Endodermal cell (in vitro differentiated cells): ENCODE measurements at regions not wholly inside any gene's neighbourhood (a gene's known extent, or its start where the extent isn't known, plus 50 kb on each side); places are given as distances from the start of the nearest gene placed in this dataset.
A peak's percentile ranks its signal among the peaks of the same experiment; 100 is the strongest.

ENCODE experiments used
- DNase-seq: peaks from one replicate; pipeline ENCODE4 v3.0.0-alpha.2; 2017
- H3K27ac ChIP-seq: 2 replicates; pipeline ENCODE4 v1.5.1; 2013; ENCODE audit warnings: mild to moderate bottlenecking, low read depth, low read length, moderate library complexity
- H3K27me3 ChIP-seq: 2 replicates; pipeline ENCODE4 v1.6.1; 2013; ENCODE audit warnings: mild to moderate bottlenecking, low read length, moderate library complexity; ENCODE audit not compliant: insufficient read depth, control insufficient read depth, poor library complexity, severe bottlenecking
- H3K36me3 ChIP-seq: 2 replicates; pipeline ENCODE4 v1.7.0; 2013; ENCODE audit warnings: mild to moderate bottlenecking, low read length, moderate library complexity; ENCODE audit not compliant: control insufficient read depth, insufficient read depth
- H3K4me1 ChIP-seq: one replicate; pipeline ENCODE4 v1.7.0; 2013; ENCODE audit warnings: low read length; ENCODE audit not compliant: control insufficient read depth, insufficient read depth
- H3K4me3 ChIP-seq: 2 replicates; pipeline ENCODE4 v1.5.1; 2013; ENCODE audit warnings: mild to moderate bottlenecking, low read length, moderate library complexity
- H3K9ac ChIP-seq: 2 replicates; pipeline ENCODE4 v1.6.1; 2013; ENCODE audit warnings: mild to moderate bottlenecking, low read length, moderate library complexity; ENCODE audit not compliant: poor library complexity, severe bottlenecking; ENCODE audit errors: extremely low read depth
- H3K9me3 ChIP-seq: 2 replicates; pipeline ENCODE4 v1.6.1; 2013; ENCODE audit warnings: mild to moderate bottlenecking, low read length, moderate library complexity; ENCODE audit not compliant: control insufficient read depth
- H3K27ac Mint-ChIP-seq: 2 replicates; pipeline ENCODE4 v1.8.0; 2020; ENCODE audit warnings: mixed read lengths
- H3K27me3 Mint-ChIP-seq: 2 replicates; pipeline ENCODE4 v1.8.0; 2021; ENCODE audit warnings: mild to moderate bottlenecking, mixed read lengths; ENCODE audit not compliant: insufficient read depth
- H3K36me3 Mint-ChIP-seq: 2 replicates; pipeline ENCODE4 v1.8.0; 2020; ENCODE audit warnings: low read depth, mixed read lengths
- H3K4me1 Mint-ChIP-seq: 2 replicates; pipeline ENCODE4 v1.8.0; 2020; ENCODE audit warnings: mixed read lengths
- H3K4me3 Mint-ChIP-seq: 2 replicates; pipeline ENCODE4 v1.8.0; 2020; ENCODE audit warnings: mild to moderate bottlenecking, moderate library complexity, mixed read lengths
- H3K9me3 Mint-ChIP-seq: 2 replicates; pipeline ENCODE4 v1.8.0; 2020; ENCODE audit warnings: mild to moderate bottlenecking, mixed read lengths
- WGBS, 2 experiments: methylation state at CpG; one replicate each; pipeline versions ENCODE4 v1.1.5 to v1.1.7; 2013; ENCODE audit warnings: missing lambda C conversion rate in 2 of 2, mixed read lengths in 1 of 2; ENCODE audit not compliant: insufficient coverage in 1 of 2, insufficient read length in 1 of 2; 5-methylcytosine and 5-hydroxymethylcytosine counted together
- TF ChIP-seq, protein P1 (sequence below): fragments of 200-600 bp; sonication (generic); conservative IDR thresholded peaks from 2 replicates; pipeline ENCODE4 v1.5.0; 2021; ENCODE audit warnings: antibody characterized with exemption, mild to moderate bottlenecking

DNA sequence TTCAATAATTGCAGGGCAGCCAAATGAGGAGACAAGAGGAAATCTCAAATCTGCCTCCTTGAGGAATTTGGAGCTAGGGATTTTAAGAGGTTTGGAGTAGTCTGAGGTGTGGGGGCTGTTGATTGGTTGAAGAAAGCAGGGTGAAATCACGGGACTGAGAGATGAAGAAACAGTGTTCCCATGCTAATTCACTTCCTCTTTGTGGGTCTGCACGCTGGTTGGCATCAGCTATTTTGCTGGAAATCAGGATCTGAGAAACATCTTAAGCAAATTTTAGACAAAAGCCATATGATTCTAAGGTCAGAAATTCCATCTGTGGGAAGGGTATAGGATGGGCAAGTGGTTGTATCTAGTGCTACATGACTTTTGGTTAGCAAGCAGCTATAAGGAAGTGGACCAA is 107.1 kb upstream of the PAXBP1 start:
- Mint-ChIP-seq H3K4me1 (no peaks in the 10 kb centered on the region), H3K9me3 (peaks cover 2% of the 10 kb centered on the region), H3K4me3 (no peak overlapping the region), H3K27ac (no peak overlapping the region), H3K36me3 (no peaks in the 10 kb centered on the region), H3K27me3 (no peaks in the 10 kb centered on the region)
- Histone ChIP-seq H3K27me3 (peaks cover 10% of the 10 kb centered on the region), H3K9me3 (no peaks in the 10 kb centered on the region), H3K36me3 (no peaks in the 10 kb centered on the region), H3K9ac (no peak overlapping the region), H3K27ac (no peak overlapping the region), H3K4me1 (no peaks in the 10 kb centered on the region), H3K4me3 (no peak overlapping the region)
- TF ChIP-seq, protein P1, sequence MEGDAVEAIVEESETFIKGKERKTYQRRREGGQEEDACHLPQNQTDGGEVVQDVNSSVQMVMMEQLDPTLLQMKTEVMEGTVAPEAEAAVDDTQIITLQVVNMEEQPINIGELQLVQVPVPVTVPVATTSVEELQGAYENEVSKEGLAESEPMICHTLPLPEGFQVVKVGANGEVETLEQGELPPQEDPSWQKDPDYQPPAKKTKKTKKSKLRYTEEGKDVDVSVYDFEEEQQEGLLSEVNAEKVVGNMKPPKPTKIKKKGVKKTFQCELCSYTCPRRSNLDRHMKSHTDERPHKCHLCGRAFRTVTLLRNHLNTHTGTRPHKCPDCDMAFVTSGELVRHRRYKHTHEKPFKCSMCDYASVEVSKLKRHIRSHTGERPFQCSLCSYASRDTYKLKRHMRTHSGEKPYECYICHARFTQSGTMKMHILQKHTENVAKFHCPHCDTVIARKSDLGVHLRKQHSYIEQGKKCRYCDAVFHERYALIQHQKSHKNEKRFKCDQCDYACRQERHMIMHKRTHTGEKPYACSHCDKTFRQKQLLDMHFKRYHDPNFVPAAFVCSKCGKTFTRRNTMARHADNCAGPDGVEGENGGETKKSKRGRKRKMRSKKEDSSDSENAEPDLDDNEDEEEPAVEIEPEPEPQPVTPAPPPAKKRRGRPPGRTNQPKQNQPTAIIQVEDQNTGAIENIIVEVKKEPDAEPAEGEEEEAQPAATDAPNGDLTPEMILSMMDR = no peak
- no peak for DNase-seq
- 74 to 83% methylated on average over 2 of the region's 2 CpGs for WGBS, 2 experiments

DNA sequence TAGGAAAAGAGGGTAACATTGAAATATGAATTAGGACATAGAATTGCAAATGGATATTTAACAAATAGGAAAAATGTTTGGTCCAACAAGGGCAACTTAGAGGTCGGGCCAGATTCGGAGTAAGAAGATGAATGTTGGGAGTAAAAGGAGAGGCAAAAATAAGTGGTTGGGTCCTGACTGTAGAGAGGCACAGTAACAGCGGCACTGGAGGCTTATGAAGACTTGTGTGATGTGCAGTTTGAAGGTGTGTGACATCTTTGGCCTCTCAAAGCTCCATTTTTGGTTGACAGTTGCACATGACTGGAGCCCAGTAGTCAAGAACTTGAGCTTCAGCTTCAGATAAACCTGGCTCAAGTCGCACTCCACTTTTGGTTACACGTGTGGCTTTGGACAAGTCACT is 109.9 kb upstream of the PAXBP1 start:
- H3K9ac ChIP-seq = no peak overlapping the region
- Mint-ChIP-seq H3K36me3 (no peaks in the 10 kb centered on the region), H3K9me3 (no peaks in the 10 kb centered on the region), H3K4me3 (no peak overlapping the region), H3K27me3 (no peaks in the 10 kb centered on the region), H3K27ac (no peak overlapping the region), H3K4me1 (no peaks in the 10 kb centered on the region)
- no peaks in the 10 kb centered on the region for H3K36me3 ChIP-seq
- DNase-seq = no peak
- H3K27ac ChIP-seq = no peak overlapping the region
- H3K4me3 ChIP-seq = no peak overlapping the region
- peaks cover 10% of the 10 kb centered on the region for H3K27me3 ChIP-seq
- no peaks in the 10 kb centered on the region for H3K4me1 ChIP-seq
- whole genome bisulfite sequencing, 2 experiments = 91 to 96% methylated on average over 4 to 5 of the region's 5 CpGs
- TF ChIP-seq, protein P1 = no peak
- no peaks in the 10 kb centered on the region for H3K9me3 ChIP-seq

DNA sequence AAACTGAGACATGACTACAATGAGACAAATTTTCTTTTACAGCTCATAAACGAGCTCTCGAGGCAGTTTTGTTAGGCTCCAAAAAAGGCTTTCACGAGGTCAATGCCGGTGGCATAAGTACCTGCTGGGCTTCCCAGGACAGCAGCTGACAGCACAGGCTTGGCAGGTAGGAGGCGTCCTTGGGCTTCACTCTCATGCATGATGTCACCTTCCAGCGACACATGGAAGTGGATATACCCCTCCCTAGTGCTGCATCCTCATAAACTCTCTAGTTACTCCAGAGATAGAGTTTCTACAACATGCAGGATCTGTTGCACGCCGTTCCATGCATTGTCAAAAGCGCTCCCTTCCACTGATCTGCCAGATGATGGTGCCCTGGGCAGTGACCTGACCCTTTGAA is 112.5 kb upstream of the PAXBP1 start:
- H3K9me3 ChIP-seq = no peaks in the 10 kb centered on the region
- peak; percentile 75 for DNase-seq
- H3K27me3 ChIP-seq = peaks cover 11% of the 10 kb centered on the region
- H3K4me1 ChIP-seq = no peaks in the 10 kb centered on the region
- WGBS, 2 experiments = 71 to 77% methylated on average over 7 to 9 of the region's 9 CpGs
- H3K27ac Mint-ChIP-seq = no peak overlapping the region
- H3K36me3 Mint-ChIP-seq = no peaks in the 10 kb centered on the region
- H3K9me3 Mint-ChIP-seq = no peaks in the 10 kb centered on the region
- H3K27me3 Mint-ChIP-seq = peaks cover 2% of the 10 kb centered on the region
- no peaks in the 10 kb centered on the region for H3K36me3 ChIP-seq
- H3K4me1 Mint-ChIP-seq = no peaks in the 10 kb centered on the region
- TF ChIP-seq, protein P1 = peak; percentile 62
- H3K27ac ChIP-seq = no peak overlapping the region
- no peak overlapping the region for H3K4me3 Mint-ChIP-seq
- H3K4me3 ChIP-seq = no peak overlapping the region
- no peak overlapping the region for H3K9ac ChIP-seq
